K562 (cell line): ENCODE measurements at regions not wholly inside any gene's neighbourhood (a gene's known extent, or its start where the extent isn't known, plus 50 kb on each side); places are given as distances from the start of the nearest gene placed in this dataset.

Experiments
- ARID2 ChIP-seq: fragments of 450-650 bp; IDR thresholded peaks from 2 replicates; pipeline ENCODE4 v1.6.1; 2017; ENCODE audit warnings: antibody characterized with exemption, mild to moderate bottlenecking
- C11orf30 ChIP-seq: fragments of 450-650 bp; IDR thresholded peaks from 2 replicates; pipeline ENCODE4 v1.6.1; 2016; ENCODE audit warnings: low read depth, mild to moderate bottlenecking
- CBFB ChIP-seq: sonication (generic); formaldehyde crosslinking; IDR thresholded peaks from 2 replicates; pipeline ENCODE4 v1.4.0; 2020; ENCODE audit warnings: mild to moderate bottlenecking, missing genetic modification reagents
- CHD4 ChIP-seq: fragments of 200-600 bp; sonication (generic); IDR thresholded peaks from 3 replicates; pipeline ENCODE4 v1.6.1; 2012; ENCODE audit warnings: low read depth, mild to moderate bottlenecking, mixed read lengths, low read length, inconsistent platforms; ENCODE audit not compliant: insufficient read depth, insufficient replicate concordance, poor library complexity, severe bottlenecking
- CUX1 ChIP-seq: fragments of 200-800 bp; sonication (Bioruptor generic); IDR thresholded peaks from 2 replicates; pipeline ENCODE4 v1.6.1; 2016; ENCODE audit warnings: missing genetic modification characterization, missing compliant biosample characterization
- GATAD2B ChIP-seq: fragments of 450-650 bp; IDR thresholded peaks from 2 replicates; pipeline ENCODE4 v1.6.1; 2017; ENCODE audit warnings: mild to moderate bottlenecking, borderline replicate concordance
- KAT8 ChIP-seq: fragments of 450-650 bp; IDR thresholded peaks from 2 replicates; pipeline ENCODE4 v1.6.1; 2016; ENCODE audit warnings: low read depth, mild to moderate bottlenecking
- KDM1A ChIP-seq, 2 experiments: fragments of 450-650 bp; IDR thresholded peaks; 2 replicates each; pipeline ENCODE4 v1.6.1; 2016; ENCODE audit warnings: mild to moderate bottlenecking in 2 of 2
- SP1 ChIP-seq: sonication (generic); formaldehyde crosslinking; IDR thresholded peaks from 2 replicates; pipeline ENCODE4 v1.8.1; 2022; ENCODE audit warnings: mild to moderate bottlenecking, missing genetic modification reagents
- TAF1 ChIP-seq: IDR thresholded peaks from 2 replicates; pipeline ENCODE4 v1.6.1; 2011; ENCODE audit warnings: mild to moderate bottlenecking, low read length, moderate library complexity; ENCODE audit not compliant: insufficient read depth, control insufficient read depth, severe bottlenecking; ENCODE audit errors: extremely low read depth
- TRIM28 ChIP-seq: fragments of 450-650 bp; IDR thresholded peaks from 2 replicates; pipeline ENCODE4 v1.6.1; 2017
- ZNF253 ChIP-seq: fragments of 250-450 bp; sonication (Bioruptor Pico); conservative IDR thresholded peaks from 2 replicates; pipeline ENCODE4 v1.6.1; 2021; ENCODE audit warnings: mild to moderate bottlenecking
- ZNF695 ChIP-seq: fragments of 450-650 bp; formaldehyde crosslinking; IDR thresholded peaks from 2 replicates; pipeline ENCODE4 v1.4.0; 2020; ENCODE audit warnings: mild to moderate bottlenecking, moderate library complexity
- TF ChIP-seq, protein P1 (sequence below): fragments of 450-650 bp; IDR thresholded peaks from 2 replicates; pipeline ENCODE4 v1.6.1; 2016; ENCODE audit warnings: mild to moderate bottlenecking, moderate library complexity

- TF ChIP-seq CUX1 (no peak), KAT8 (no peak), ZNF695 (CRISPR knock-in tag) (no peak), KDM1A (IDR thresholded peaks at IDR 0.05) (no peak), C11orf30 (no peak), TRIM28 (no peak), CBFB (no peak), ARID2 (no peak), GATAD2B (no peak), ZNF253 (CRISPR knock-in tag) (no peak), CHD4 (no peak), SP1 (CRISPR knock-in tag) (no peak), TAF1 (no peak)
- TF ChIP-seq, protein P1, sequence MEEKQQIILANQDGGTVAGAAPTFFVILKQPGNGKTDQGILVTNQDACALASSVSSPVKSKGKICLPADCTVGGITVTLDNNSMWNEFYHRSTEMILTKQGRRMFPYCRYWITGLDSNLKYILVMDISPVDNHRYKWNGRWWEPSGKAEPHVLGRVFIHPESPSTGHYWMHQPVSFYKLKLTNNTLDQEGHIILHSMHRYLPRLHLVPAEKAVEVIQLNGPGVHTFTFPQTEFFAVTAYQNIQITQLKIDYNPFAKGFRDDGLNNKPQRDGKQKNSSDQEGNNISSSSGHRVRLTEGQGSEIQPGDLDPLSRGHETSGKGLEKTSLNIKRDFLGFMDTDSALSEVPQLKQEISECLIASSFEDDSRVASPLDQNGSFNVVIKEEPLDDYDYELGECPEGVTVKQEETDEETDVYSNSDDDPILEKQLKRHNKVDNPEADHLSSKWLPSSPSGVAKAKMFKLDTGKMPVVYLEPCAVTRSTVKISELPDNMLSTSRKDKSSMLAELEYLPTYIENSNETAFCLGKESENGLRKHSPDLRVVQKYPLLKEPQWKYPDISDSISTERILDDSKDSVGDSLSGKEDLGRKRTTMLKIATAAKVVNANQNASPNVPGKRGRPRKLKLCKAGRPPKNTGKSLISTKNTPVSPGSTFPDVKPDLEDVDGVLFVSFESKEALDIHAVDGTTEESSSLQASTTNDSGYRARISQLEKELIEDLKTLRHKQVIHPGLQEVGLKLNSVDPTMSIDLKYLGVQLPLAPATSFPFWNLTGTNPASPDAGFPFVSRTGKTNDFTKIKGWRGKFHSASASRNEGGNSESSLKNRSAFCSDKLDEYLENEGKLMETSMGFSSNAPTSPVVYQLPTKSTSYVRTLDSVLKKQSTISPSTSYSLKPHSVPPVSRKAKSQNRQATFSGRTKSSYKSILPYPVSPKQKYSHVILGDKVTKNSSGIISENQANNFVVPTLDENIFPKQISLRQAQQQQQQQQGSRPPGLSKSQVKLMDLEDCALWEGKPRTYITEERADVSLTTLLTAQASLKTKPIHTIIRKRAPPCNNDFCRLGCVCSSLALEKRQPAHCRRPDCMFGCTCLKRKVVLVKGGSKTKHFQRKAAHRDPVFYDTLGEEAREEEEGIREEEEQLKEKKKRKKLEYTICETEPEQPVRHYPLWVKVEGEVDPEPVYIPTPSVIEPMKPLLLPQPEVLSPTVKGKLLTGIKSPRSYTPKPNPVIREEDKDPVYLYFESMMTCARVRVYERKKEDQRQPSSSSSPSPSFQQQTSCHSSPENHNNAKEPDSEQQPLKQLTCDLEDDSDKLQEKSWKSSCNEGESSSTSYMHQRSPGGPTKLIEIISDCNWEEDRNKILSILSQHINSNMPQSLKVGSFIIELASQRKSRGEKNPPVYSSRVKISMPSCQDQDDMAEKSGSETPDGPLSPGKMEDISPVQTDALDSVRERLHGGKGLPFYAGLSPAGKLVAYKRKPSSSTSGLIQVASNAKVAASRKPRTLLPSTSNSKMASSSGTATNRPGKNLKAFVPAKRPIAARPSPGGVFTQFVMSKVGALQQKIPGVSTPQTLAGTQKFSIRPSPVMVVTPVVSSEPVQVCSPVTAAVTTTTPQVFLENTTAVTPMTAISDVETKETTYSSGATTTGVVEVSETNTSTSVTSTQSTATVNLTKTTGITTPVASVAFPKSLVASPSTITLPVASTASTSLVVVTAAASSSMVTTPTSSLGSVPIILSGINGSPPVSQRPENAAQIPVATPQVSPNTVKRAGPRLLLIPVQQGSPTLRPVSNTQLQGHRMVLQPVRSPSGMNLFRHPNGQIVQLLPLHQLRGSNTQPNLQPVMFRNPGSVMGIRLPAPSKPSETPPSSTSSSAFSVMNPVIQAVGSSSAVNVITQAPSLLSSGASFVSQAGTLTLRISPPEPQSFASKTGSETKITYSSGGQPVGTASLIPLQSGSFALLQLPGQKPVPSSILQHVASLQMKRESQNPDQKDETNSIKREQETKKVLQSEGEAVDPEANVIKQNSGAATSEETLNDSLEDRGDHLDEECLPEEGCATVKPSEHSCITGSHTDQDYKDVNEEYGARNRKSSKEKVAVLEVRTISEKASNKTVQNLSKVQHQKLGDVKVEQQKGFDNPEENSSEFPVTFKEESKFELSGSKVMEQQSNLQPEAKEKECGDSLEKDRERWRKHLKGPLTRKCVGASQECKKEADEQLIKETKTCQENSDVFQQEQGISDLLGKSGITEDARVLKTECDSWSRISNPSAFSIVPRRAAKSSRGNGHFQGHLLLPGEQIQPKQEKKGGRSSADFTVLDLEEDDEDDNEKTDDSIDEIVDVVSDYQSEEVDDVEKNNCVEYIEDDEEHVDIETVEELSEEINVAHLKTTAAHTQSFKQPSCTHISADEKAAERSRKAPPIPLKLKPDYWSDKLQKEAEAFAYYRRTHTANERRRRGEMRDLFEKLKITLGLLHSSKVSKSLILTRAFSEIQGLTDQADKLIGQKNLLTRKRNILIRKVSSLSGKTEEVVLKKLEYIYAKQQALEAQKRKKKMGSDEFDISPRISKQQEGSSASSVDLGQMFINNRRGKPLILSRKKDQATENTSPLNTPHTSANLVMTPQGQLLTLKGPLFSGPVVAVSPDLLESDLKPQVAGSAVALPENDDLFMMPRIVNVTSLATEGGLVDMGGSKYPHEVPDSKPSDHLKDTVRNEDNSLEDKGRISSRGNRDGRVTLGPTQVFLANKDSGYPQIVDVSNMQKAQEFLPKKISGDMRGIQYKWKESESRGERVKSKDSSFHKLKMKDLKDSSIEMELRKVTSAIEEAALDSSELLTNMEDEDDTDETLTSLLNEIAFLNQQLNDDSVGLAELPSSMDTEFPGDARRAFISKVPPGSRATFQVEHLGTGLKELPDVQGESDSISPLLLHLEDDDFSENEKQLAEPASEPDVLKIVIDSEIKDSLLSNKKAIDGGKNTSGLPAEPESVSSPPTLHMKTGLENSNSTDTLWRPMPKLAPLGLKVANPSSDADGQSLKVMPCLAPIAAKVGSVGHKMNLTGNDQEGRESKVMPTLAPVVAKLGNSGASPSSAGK = peak; percentile 29; the same call in 1 of the 2 replicates
Observed at GRCh38 chr6:16020259-16020658, 108.6 kb upstream of the MYLIP start (continued).
